ENCODE measurements at regions not wholly inside any gene's neighbourhood (a gene's known extent, or its start where the extent isn't known, plus 50 kb on each side); places are given as distances from the start of the nearest gene placed in this dataset.

DNA sequence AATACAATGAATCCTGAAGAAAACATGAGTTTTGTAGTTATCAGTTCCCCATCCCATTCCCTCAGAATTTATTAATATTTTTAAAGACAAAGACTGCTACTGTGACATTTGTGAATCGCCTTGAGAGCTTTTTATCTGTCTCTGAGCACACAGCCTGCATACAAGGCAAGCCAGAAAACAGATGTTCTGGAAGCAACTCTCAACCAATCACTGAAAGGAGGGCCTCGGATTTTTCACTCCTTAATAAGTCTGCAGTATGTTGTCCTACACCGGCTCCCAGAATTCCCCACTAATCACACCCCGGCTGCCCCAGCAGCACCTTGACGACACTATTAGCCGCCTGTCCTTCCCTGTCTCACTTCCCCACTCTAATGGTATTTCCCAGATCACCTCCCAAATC is 138.5 kb downstream of the ZNF621 start:
- no peak overlapping the region for H3K27ac ChIP-seq
- no peaks in the 10 kb centered on the region for H3K27me3 ChIP-seq
- intact Hi-C loops (cut with DNase I; ENCODE audit: low total_unique reads): no loop called here
- no peaks in the 10 kb centered on the region for H3K4me1 ChIP-seq
- TF ChIP-seq, protein P1, sequence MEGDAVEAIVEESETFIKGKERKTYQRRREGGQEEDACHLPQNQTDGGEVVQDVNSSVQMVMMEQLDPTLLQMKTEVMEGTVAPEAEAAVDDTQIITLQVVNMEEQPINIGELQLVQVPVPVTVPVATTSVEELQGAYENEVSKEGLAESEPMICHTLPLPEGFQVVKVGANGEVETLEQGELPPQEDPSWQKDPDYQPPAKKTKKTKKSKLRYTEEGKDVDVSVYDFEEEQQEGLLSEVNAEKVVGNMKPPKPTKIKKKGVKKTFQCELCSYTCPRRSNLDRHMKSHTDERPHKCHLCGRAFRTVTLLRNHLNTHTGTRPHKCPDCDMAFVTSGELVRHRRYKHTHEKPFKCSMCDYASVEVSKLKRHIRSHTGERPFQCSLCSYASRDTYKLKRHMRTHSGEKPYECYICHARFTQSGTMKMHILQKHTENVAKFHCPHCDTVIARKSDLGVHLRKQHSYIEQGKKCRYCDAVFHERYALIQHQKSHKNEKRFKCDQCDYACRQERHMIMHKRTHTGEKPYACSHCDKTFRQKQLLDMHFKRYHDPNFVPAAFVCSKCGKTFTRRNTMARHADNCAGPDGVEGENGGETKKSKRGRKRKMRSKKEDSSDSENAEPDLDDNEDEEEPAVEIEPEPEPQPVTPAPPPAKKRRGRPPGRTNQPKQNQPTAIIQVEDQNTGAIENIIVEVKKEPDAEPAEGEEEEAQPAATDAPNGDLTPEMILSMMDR (IDR thresholded peaks at IDR 0.05 in 4 of 5, conservative IDR thresholded peaks at IDR 0.05 in 1 of 5): no peak
- no peak for TF ChIP-seq POLR2A (IDR thresholded peaks at IDR 0.05)
- no peaks in the 10 kb centered on the region for H3K9me3 ChIP-seq
- ATAC-seq (no peak), DNase-seq (no peak)
- H3K4me3 ChIP-seq: no peak overlapping the region
- in situ Hi-C loops (cut with MboI; ENCODE audit: low sequenced_read_pairs in 4 of 4): no loop called here
- H3K36me3 ChIP-seq: no peaks in the 10 kb centered on the region

DNA sequence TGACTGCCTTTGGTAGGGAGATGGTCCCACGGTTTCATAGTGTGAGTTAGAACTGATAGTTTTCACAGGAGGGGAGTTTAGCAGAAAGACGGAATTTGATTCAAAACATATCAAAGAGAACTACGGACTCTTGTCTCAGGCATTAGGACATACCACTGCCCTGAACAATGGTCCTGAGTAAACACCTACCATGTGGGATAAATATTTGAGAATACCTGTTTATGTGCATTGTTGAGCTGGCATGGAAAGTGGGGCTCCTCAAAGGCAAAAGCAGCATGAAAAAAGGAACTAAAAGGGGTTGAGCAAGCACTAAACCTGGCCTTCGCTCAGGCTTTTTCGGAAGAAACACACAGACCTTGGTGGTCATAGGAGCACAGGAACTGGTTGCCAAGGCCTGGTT is 144.4 kb downstream of the ZNF621 start:
- TF ChIP-seq, protein P1 (IDR thresholded peaks at IDR 0.05 in 4 of 5, conservative IDR thresholded peaks at IDR 0.05 in 1 of 5): no peak
- no peak for TF ChIP-seq POLR2A (IDR thresholded peaks at IDR 0.05)
- H3K4me3 ChIP-seq: no peak overlapping the region
- DNase-seq (no peak), ATAC-seq (no peak)
- no peaks in the 10 kb centered on the region for H3K4me1 ChIP-seq
- intact Hi-C loops (cut with DNase I; ENCODE audit: low total_unique reads) (no loop called here), in situ Hi-C loops (cut with MboI; ENCODE audit: low sequenced_read_pairs in 4 of 4) (no loop called here)
- H3K36me3 ChIP-seq: no peaks in the 10 kb centered on the region
- no peaks in the 10 kb centered on the region for H3K27me3 ChIP-seq
- H3K27ac ChIP-seq: no peak overlapping the region
- no peaks in the 10 kb centered on the region for H3K9me3 ChIP-seq

DNA sequence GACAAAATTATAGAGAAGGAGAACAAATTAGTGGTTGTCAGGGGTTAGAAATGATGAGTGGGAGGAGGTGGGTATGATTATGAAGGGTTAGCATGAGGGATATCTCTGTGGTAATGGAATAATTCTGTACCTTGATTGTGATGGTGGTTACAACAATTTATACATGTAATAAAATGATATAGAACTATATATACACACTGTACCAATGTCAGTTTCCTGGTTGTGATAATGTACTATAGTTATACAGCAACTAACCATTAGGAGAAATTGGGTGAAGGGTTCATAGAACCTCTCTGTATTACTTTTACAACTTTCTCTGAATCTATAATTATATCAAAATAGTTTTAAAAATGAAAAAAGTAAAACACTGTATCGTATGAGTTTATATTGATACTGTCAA is 148.1 kb downstream of the ZNF621 start:
- Histone ChIP-seq H3K27ac (no peak overlapping the region), H3K36me3 (no peaks in the 10 kb centered on the region), H3K27me3 (no peaks in the 10 kb centered on the region), H3K4me1 (no peaks in the 10 kb centered on the region), H3K9me3 (no peaks in the 10 kb centered on the region), H3K4me3 (no peak overlapping the region)
- intact Hi-C loops (cut with DNase I; ENCODE audit: low total_unique reads) (no loop called here), in situ Hi-C loops (cut with MboI; ENCODE audit: low sequenced_read_pairs in 4 of 4) (no loop called here)
- TF ChIP-seq, protein P1 (IDR thresholded peaks at IDR 0.05 in 4 of 5, conservative IDR thresholded peaks at IDR 0.05 in 1 of 5): no peak
- no peak for TF ChIP-seq POLR2A (IDR thresholded peaks at IDR 0.05)
- no peak for ATAC-seq
- DNase-seq: no peak

DNA sequence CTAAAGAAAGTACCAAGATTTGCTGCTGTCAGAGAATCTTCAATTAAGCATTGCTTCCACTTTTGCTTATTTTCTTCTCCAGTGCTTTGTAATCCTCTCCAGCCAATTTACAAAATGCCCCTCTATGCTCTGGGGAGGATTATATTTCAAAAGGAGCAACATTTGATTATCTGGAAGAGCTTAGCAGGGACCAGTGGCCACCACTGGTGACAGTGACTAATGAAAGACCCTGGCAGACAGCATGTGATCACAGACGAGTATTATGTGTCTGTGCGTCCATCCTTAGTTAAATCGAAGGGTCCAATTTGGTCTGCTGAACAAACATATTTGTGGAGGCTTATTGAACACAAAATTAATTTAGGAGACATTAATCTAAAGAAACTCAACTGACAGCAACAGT is 152.6 kb downstream of the ZNF621 start:
- ATAC-seq (no peak), DNase-seq (no peak)
- H3K4me3 ChIP-seq: no peak overlapping the region
- H3K4me1 ChIP-seq: no peaks in the 10 kb centered on the region
- H3K9me3 ChIP-seq: no peaks in the 10 kb centered on the region
- no peak for TF ChIP-seq POLR2A (IDR thresholded peaks at IDR 0.05)
- TF ChIP-seq, protein P1 (IDR thresholded peaks at IDR 0.05 in 4 of 5, conservative IDR thresholded peaks at IDR 0.05 in 1 of 5): no peak
- H3K27me3 ChIP-seq: no peaks in the 10 kb centered on the region
- intact Hi-C loops (cut with DNase I; ENCODE audit: low total_unique reads) (no loop called here), in situ Hi-C loops (cut with MboI; ENCODE audit: low sequenced_read_pairs in 4 of 4) (no loop called here)
- no peaks in the 10 kb centered on the region for H3K36me3 ChIP-seq
- no peak overlapping the region for H3K27ac ChIP-seq

DNA sequence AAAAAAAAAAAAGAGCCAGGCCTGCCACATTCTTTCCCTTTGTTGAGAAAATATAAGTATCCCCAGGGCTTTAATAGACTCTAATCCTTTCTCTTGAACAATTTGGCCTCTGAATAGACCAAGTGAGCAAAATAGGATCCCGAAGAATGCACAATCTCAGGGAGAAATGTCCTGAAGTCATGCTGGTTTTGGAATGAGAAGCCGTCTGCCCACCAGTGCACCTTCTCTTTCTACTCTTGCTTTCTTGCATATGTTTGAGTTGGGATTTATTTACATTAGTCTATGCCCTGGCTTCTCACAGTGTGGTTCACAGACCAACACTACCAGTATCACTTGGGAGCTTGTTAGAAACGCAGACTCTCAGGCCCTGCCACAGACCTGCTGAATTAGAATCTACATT is 153.0 kb downstream of the ZNF621 start:
- TF ChIP-seq, protein P1 (IDR thresholded peaks at IDR 0.05 in 4 of 5, conservative IDR thresholded peaks at IDR 0.05 in 1 of 5): no peak
- no peak for TF ChIP-seq POLR2A (IDR thresholded peaks at IDR 0.05)
- Histone ChIP-seq H3K4me1 (no peaks in the 10 kb centered on the region), H3K4me3 (no peak overlapping the region), H3K9me3 (no peaks in the 10 kb centered on the region), H3K27ac (no peak overlapping the region), H3K27me3 (no peaks in the 10 kb centered on the region), H3K36me3 (no peaks in the 10 kb centered on the region)
- ATAC-seq: no peak
- in situ Hi-C loops (cut with MboI; ENCODE audit: low sequenced_read_pairs in 4 of 4): no loop called here
- intact Hi-C loops (cut with DNase I; ENCODE audit: low total_unique reads): no loop called here
- DNase-seq: no peak
